MM.1S (cell line): ENCODE measurements at regions not wholly inside any gene's neighbourhood (a gene's known extent, or its start where the extent isn't known, plus 50 kb on each side); places are given as distances from the start of the nearest gene placed in this dataset.

Experiments
- DNase-seq: peaks from one replicate; pipeline ENCODE4 v3.0.0-alpha.2; 2015
- H2AFZ ChIP-seq: fragments of 300-600 bp; sonication (generic); 2 replicates; pipeline ENCODE4 v1.6.0; 2016; ENCODE audit warnings: antibody characterized with exemption, low read length
- H3F3A ChIP-seq: fragments of 300-600 bp; sonication (generic); 2 replicates; pipeline ENCODE4 v1.6.1; 2016; ENCODE audit warnings: mild to moderate bottlenecking, antibody characterized with exemption, low read length, moderate library complexity, mixed read lengths; ENCODE audit not compliant: insufficient read depth
- H3K27ac ChIP-seq: fragments of 300-600 bp; sonication (generic); 2 replicates; pipeline ENCODE4 v1.5.1; 2016; ENCODE audit warnings: mild to moderate bottlenecking, low read length
- H3K27me3 ChIP-seq: fragments of 300-600 bp; sonication (generic); replicated peaks from 2 replicates; pipeline ENCODE4 v1.6.0; 2016; ENCODE audit warnings: low read length; ENCODE audit not compliant: insufficient read depth
- H3K36me3 ChIP-seq: fragments of 300-600 bp; sonication (generic); replicated peaks from 2 replicates; pipeline ENCODE4 v1.6.1; 2016; ENCODE audit warnings: mild to moderate bottlenecking, low read length, mixed read lengths; ENCODE audit not compliant: insufficient read depth
- H3K4me1 ChIP-seq: fragments of 300-600 bp; sonication (generic); 2 replicates; pipeline ENCODE4 v1.6.1; 2016; ENCODE audit warnings: low read length, mixed read lengths
- H3K4me2 ChIP-seq: fragments of 300-600 bp; sonication (generic); 2 replicates; pipeline ENCODE4 v1.6.0; 2016; ENCODE audit warnings: low read depth, low read length
- H3K4me3 ChIP-seq: fragments of 300-600 bp; sonication (generic); 2 replicates; pipeline ENCODE4 v1.5.1; 2016; ENCODE audit warnings: low read length, mixed read lengths
- H3K79me2 ChIP-seq: fragments of 300-600 bp; sonication (generic); 2 replicates; pipeline ENCODE4 v1.6.1; 2016; ENCODE audit warnings: mixed run types, low read length, mixed read lengths
- H3K9ac ChIP-seq: fragments of 300-600 bp; sonication (generic); 2 replicates; pipeline ENCODE4 v1.6.1; 2016; ENCODE audit warnings: low read length, mixed read lengths
- H3K9me2 ChIP-seq: fragments of 300-600 bp; sonication (generic); replicated peaks from 2 replicates; pipeline ENCODE4 v1.6.1; 2016; ENCODE audit warnings: mild to moderate bottlenecking, low read length, mixed read lengths; ENCODE audit not compliant: insufficient read depth
- H3K9me3 ChIP-seq: fragments of 300-600 bp; sonication (generic); replicated peaks from 2 replicates; pipeline ENCODE4 v1.6.1; 2016; ENCODE audit warnings: mild to moderate bottlenecking, low read length, mixed read lengths; ENCODE audit not compliant: insufficient read depth
- H4K20me1 ChIP-seq: fragments of 300-600 bp; sonication (generic); 2 replicates; pipeline ENCODE4 v1.6.1; 2016; ENCODE audit warnings: mild to moderate bottlenecking, low read length, moderate library complexity, mixed read lengths; ENCODE audit not compliant: insufficient read depth
- EZH2 ChIP-seq: fragments of 300-600 bp; sonication (generic); optimal IDR thresholded peaks from 2 replicates; pipeline ENCODE3; 2017; ENCODE audit warnings: low read depth, mild to moderate bottlenecking, antibody characterized with exemption, low read length, mixed read lengths
- EZH2phosphoT487 ChIP-seq: fragments of 300-600 bp; sonication (generic); IDR thresholded peaks from 2 replicates; pipeline ENCODE4 v1.6.1; 2018; ENCODE audit warnings: antibody characterized with exemption, low read length
- TF ChIP-seq, protein P1 (sequence below): fragments of 300-600 bp; sonication (generic); IDR thresholded peaks from 2 replicates; pipeline ENCODE4 v1.5.1; 2016; ENCODE audit warnings: antibody characterized with exemption, low read length, mixed read lengths

DNA sequence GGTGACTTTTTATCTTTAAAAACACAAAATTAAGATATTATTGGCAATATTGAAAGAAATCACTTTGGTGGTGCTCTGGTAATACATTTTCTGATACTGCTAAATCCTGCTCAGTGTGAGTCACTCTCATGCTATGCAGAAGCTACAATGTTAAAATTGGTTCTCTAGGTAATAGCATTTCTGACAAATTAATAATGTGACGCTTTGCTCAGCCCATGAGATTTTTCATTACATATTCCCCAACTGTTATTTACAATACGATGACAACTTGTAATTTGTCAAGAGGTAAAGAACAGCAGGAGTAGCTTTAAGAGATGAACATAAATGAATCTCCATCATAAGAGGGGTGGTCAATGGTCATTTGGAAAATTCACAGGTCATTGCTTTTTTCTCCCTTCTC lies 573.6 kb downstream of the TMEM182 start:
- H3K4me2 ChIP-seq, result no peak overlapping the region
- no peaks in the 10 kb centered on the region for H3K9me2 ChIP-seq
- no peaks in the 10 kb centered on the region for H3K27me3 ChIP-seq
- no peak for DNase-seq
- H3K27ac ChIP-seq, result no peak overlapping the region
- H3K36me3 ChIP-seq, result no peaks in the 10 kb centered on the region
- no peak overlapping the region for H3K4me3 ChIP-seq
- no peaks in the 10 kb centered on the region for H3K79me2 ChIP-seq
- no peaks in the 10 kb centered on the region for H3F3A ChIP-seq
- no peaks in the 10 kb centered on the region for H3K9me3 ChIP-seq
- no peak overlapping the region for H2AFZ ChIP-seq
- H3K4me1 ChIP-seq, result no peaks in the 10 kb centered on the region
- no peak overlapping the region for H3K9ac ChIP-seq
- no peaks in the 10 kb centered on the region for H4K20me1 ChIP-seq
- TF ChIP-seq, protein P1, sequence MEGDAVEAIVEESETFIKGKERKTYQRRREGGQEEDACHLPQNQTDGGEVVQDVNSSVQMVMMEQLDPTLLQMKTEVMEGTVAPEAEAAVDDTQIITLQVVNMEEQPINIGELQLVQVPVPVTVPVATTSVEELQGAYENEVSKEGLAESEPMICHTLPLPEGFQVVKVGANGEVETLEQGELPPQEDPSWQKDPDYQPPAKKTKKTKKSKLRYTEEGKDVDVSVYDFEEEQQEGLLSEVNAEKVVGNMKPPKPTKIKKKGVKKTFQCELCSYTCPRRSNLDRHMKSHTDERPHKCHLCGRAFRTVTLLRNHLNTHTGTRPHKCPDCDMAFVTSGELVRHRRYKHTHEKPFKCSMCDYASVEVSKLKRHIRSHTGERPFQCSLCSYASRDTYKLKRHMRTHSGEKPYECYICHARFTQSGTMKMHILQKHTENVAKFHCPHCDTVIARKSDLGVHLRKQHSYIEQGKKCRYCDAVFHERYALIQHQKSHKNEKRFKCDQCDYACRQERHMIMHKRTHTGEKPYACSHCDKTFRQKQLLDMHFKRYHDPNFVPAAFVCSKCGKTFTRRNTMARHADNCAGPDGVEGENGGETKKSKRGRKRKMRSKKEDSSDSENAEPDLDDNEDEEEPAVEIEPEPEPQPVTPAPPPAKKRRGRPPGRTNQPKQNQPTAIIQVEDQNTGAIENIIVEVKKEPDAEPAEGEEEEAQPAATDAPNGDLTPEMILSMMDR, result no peak
- no peak for TF ChIP-seq EZH2phosphoT487

GRCh38 chr2:103338819-103339218 lies 577.0 kb downstream of the TMEM182 start:
- no peak overlapping the region for H3K4me3 ChIP-seq
- H4K20me1 ChIP-seq, result no peaks in the 10 kb centered on the region
- H3K36me3 ChIP-seq, result no peaks in the 10 kb centered on the region
- no peaks in the 10 kb centered on the region for H3K4me1 ChIP-seq
- no peaks in the 10 kb centered on the region for H3K9me2 ChIP-seq
- H3K4me2 ChIP-seq, result no peak overlapping the region
- no peaks in the 10 kb centered on the region for H3K9me3 ChIP-seq
- H3K79me2 ChIP-seq, result no peaks in the 10 kb centered on the region
- no peaks in the 10 kb centered on the region for H3K27me3 ChIP-seq
- H2AFZ ChIP-seq, result no peak overlapping the region
- H3F3A ChIP-seq, result no peaks in the 10 kb centered on the region
- H3K9ac ChIP-seq, result no peak overlapping the region
- no peak for TF ChIP-seq EZH2
- DNase-seq, result no peak
- H3K27ac ChIP-seq, result no peak overlapping the region

GRCh38 chr2:103346780-103347179 lies 584.9 kb downstream of the TMEM182 start:
- Histone ChIP-seq H4K20me1 (no peaks in the 10 kb centered on the region), H2AFZ (no peak overlapping the region), H3K79me2 (no peaks in the 10 kb centered on the region), H3K27ac (no peak overlapping the region), H3K9me2 (no peaks in the 10 kb centered on the region), H3K4me2 (no peak overlapping the region), H3F3A (no peaks in the 10 kb centered on the region), H3K9ac (no peak overlapping the region), H3K4me3 (no peak overlapping the region), H3K4me1 (no peaks in the 10 kb centered on the region), H3K36me3 (no peaks in the 10 kb centered on the region), H3K9me3 (0 out of 2 replicates have a peak, but pooled peaks cover 2% of the 10 kb centered on the region), H3K27me3 (no peaks in the 10 kb centered on the region)
- TF ChIP-seq EZH2 (no peak), EZH2phosphoT487 (no peak)
- TF ChIP-seq, protein P1, result no peak
- no peak for DNase-seq

- no peaks in the 10 kb centered on the region for H4K20me1 ChIP-seq
- H3K4me3 ChIP-seq, result no peak overlapping the region
- no peak for DNase-seq
- no peaks in the 10 kb centered on the region for H3K79me2 ChIP-seq
- TF ChIP-seq, protein P1, result no peak
- TF ChIP-seq EZH2, result no peak
- TF ChIP-seq EZH2phosphoT487, result no peak
- no peak overlapping the region for H3K27ac ChIP-seq
- H3K27me3 ChIP-seq, result no peaks in the 10 kb centered on the region
- no peaks in the 10 kb centered on the region for H3K9me2 ChIP-seq
- H3K4me1 ChIP-seq, result no peaks in the 10 kb centered on the region
- H2AFZ ChIP-seq, result no peak overlapping the region
- no peaks in the 10 kb centered on the region for H3F3A ChIP-seq
- no peak overlapping the region for H3K4me2 ChIP-seq
- H3K36me3 ChIP-seq, result no peaks in the 10 kb centered on the region
- H3K9ac ChIP-seq, result no peak overlapping the region
- 0 out of 2 replicates have a peak, but pooled peaks cover 2% of the 10 kb centered on the region for H3K9me3 ChIP-seq
These were observed 591.9 kb downstream of the TMEM182 start for GRCh38 chr2:103353774-103354173.
